ENCODE measurements at regions not wholly inside any gene's neighbourhood (a gene's known extent, or its start where the extent isn't known, plus 50 kb on each side); places are given as distances from the start of the nearest gene placed in this dataset.

- TF ChIP-seq BHLHE40 (IDR thresholded peaks at IDR 0.05; ENCODE audit: borderline replicate concordance), result no peak
- TF ChIP-seq ZNF384 (IDR thresholded peaks at IDR 0.05), result no peak
- no peak for TF ChIP-seq ELF4 (IDR thresholded peaks at IDR 0.05)
Measured at GRCh38 chr11:111035746-111036145, 209.8 kb upstream of the POU2AF2 start.
